Endodermal cell (in vitro differentiated cells): ENCODE measurements at regions not wholly inside any gene's neighbourhood (a gene's known extent, or its start where the extent isn't known, plus 50 kb on each side); places are given as distances from the start of the nearest gene placed in this dataset.
"Not testable (repeated sequence)": the region's sequence is repeated elsewhere in the genome, so short reads cannot be mapped to it uniquely, and the experiment has no call there.

Source experiments
- DNase-seq: peaks from one replicate; pipeline ENCODE4 v3.0.0-alpha.2; 2017
- H3K27ac ChIP-seq: 2 replicates; pipeline ENCODE4 v1.5.1; 2013; ENCODE audit warnings: mild to moderate bottlenecking, low read depth, low read length, moderate library complexity
- H3K27me3 ChIP-seq: 2 replicates; pipeline ENCODE4 v1.6.1; 2013; ENCODE audit warnings: mild to moderate bottlenecking, low read length, moderate library complexity; ENCODE audit not compliant: insufficient read depth, control insufficient read depth, poor library complexity, severe bottlenecking
- H3K36me3 ChIP-seq: 2 replicates; pipeline ENCODE4 v1.7.0; 2013; ENCODE audit warnings: mild to moderate bottlenecking, low read length, moderate library complexity; ENCODE audit not compliant: control insufficient read depth, insufficient read depth
- H3K4me1 ChIP-seq: one replicate; pipeline ENCODE4 v1.7.0; 2013; ENCODE audit warnings: low read length; ENCODE audit not compliant: control insufficient read depth, insufficient read depth
- H3K4me3 ChIP-seq: 2 replicates; pipeline ENCODE4 v1.5.1; 2013; ENCODE audit warnings: mild to moderate bottlenecking, low read length, moderate library complexity
- H3K9ac ChIP-seq: 2 replicates; pipeline ENCODE4 v1.6.1; 2013; ENCODE audit warnings: mild to moderate bottlenecking, low read length, moderate library complexity; ENCODE audit not compliant: poor library complexity, severe bottlenecking; ENCODE audit errors: extremely low read depth
- H3K9me3 ChIP-seq: 2 replicates; pipeline ENCODE4 v1.6.1; 2013; ENCODE audit warnings: mild to moderate bottlenecking, low read length, moderate library complexity; ENCODE audit not compliant: control insufficient read depth
- H3K27ac Mint-ChIP-seq: 2 replicates; pipeline ENCODE4 v1.8.0; 2020; ENCODE audit warnings: mixed read lengths
- H3K27me3 Mint-ChIP-seq: 2 replicates; pipeline ENCODE4 v1.8.0; 2021; ENCODE audit warnings: mild to moderate bottlenecking, mixed read lengths; ENCODE audit not compliant: insufficient read depth
- H3K36me3 Mint-ChIP-seq: 2 replicates; pipeline ENCODE4 v1.8.0; 2020; ENCODE audit warnings: low read depth, mixed read lengths
- H3K4me1 Mint-ChIP-seq: 2 replicates; pipeline ENCODE4 v1.8.0; 2020; ENCODE audit warnings: mixed read lengths
- H3K4me3 Mint-ChIP-seq: 2 replicates; pipeline ENCODE4 v1.8.0; 2020; ENCODE audit warnings: mild to moderate bottlenecking, moderate library complexity, mixed read lengths
- H3K9me3 Mint-ChIP-seq: 2 replicates; pipeline ENCODE4 v1.8.0; 2020; ENCODE audit warnings: mild to moderate bottlenecking, mixed read lengths
- WGBS, 2 experiments: methylation state at CpG; one replicate each; pipeline versions ENCODE4 v1.1.5 to v1.1.7; 2013; ENCODE audit warnings: missing lambda C conversion rate in 2 of 2, mixed read lengths in 1 of 2; ENCODE audit not compliant: insufficient coverage in 1 of 2, insufficient read length in 1 of 2; 5-methylcytosine and 5-hydroxymethylcytosine counted together
- TF ChIP-seq, protein P1 (sequence below): fragments of 200-600 bp; sonication (generic); conservative IDR thresholded peaks from 2 replicates; pipeline ENCODE4 v1.5.0; 2021; ENCODE audit warnings: antibody characterized with exemption, mild to moderate bottlenecking

DNA sequence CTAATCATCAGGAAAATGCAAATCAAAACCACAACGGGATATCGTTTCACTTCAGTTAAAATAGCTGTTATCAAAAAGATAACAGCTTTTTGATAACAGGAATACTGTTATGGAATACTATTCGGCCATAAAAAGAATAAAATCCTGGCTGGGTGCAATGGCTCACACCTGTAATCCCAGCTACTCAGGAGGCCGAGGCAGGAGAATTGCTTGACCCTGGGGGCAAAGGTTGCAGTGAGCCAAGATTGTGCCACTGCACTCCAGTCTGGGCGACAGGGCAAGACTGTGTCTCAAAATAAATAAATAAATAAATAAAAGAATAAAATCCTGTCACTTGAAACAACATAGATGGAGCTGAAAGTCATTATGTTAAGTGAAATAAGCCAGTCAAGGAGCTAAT, 178.1 kb upstream of the TSC22D2 start:
- Mint-ChIP-seq H3K4me1 (peaks cover 38% of the 10 kb centered on the region), H3K27me3 (peaks cover 1% of the 10 kb centered on the region), H3K27ac (no peak overlapping the region), H3K36me3 (no peaks in the 10 kb centered on the region), H3K9me3 (no peaks in the 10 kb centered on the region), H3K4me3 (no peak overlapping the region)
- no peaks in the 10 kb centered on the region for H3K9me3 ChIP-seq
- TF ChIP-seq, protein P1, sequence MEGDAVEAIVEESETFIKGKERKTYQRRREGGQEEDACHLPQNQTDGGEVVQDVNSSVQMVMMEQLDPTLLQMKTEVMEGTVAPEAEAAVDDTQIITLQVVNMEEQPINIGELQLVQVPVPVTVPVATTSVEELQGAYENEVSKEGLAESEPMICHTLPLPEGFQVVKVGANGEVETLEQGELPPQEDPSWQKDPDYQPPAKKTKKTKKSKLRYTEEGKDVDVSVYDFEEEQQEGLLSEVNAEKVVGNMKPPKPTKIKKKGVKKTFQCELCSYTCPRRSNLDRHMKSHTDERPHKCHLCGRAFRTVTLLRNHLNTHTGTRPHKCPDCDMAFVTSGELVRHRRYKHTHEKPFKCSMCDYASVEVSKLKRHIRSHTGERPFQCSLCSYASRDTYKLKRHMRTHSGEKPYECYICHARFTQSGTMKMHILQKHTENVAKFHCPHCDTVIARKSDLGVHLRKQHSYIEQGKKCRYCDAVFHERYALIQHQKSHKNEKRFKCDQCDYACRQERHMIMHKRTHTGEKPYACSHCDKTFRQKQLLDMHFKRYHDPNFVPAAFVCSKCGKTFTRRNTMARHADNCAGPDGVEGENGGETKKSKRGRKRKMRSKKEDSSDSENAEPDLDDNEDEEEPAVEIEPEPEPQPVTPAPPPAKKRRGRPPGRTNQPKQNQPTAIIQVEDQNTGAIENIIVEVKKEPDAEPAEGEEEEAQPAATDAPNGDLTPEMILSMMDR = no peak
- DNase-seq = no peak
- 93 to 98% methylated on average over 4 to 5 of the region's 5 CpGs for WGBS, 2 experiments
- H3K36me3 ChIP-seq = no peaks in the 10 kb centered on the region
- no peak overlapping the region for H3K27ac ChIP-seq
- no peak overlapping the region for H3K9ac ChIP-seq
- peaks cover 5% of the 10 kb centered on the region for H3K4me1 ChIP-seq
- no peak overlapping the region for H3K4me3 ChIP-seq
- peaks cover 1% of the 10 kb centered on the region for H3K27me3 ChIP-seq

DNA sequence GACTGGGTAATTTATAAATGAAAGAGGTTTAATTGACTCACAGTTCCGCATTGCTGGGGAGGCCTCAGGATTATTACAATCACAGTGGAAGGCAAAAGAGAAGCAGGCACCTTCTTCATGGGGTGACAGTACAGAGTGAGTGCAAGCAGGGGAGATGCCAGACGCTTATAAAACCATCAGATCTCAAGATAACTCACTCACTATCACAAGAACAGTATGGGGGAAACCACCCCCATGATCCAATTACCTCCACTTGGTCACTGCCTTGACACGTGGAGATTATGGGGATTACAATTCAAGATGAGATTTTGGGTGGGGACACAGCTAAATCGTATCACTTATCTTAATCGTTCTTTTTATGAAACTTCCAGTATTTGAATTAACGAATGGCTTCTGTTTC, 179.5 kb upstream of the TSC22D2 start:
- not testable (repeated sequence) for H3K4me3 Mint-ChIP-seq, H3K9me3 ChIP-seq, H3K36me3 ChIP-seq, H3K9me3 Mint-ChIP-seq, H3K36me3 Mint-ChIP-seq, H3K9ac ChIP-seq, H3K27ac Mint-ChIP-seq, H3K27ac ChIP-seq, DNase-seq, H3K4me3 ChIP-seq, H3K4me1 ChIP-seq
- Mint-ChIP-seq H3K27me3 (peaks cover 13% of the 10 kb centered on the region), H3K4me1 (peaks cover 39% of the 10 kb centered on the region)
- peaks cover 14% of the 10 kb centered on the region for H3K27me3 ChIP-seq
- WGBS, 2 experiments = 88 to 98% methylated on average over 4 to 6 of the region's 6 CpGs

DNA sequence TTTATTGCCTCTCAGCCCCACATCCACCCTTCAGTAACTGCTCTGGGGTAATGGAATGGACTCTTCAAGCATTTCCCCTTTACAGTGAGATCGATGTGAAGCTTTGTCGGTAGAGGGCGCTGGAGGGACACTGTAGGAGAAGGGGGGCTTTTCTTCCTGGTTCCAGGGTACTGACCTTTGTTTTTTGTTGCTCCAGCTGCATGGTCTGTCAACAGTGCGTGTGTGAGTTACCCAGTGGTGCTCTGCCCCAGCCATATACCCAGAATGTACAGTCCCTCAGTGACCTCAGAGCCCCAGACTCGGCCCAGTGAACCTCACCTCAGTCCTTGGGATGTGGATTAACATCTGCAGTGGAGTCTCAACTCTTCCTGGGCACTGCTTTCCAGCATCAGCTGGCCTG, 180.3 kb upstream of the TSC22D2 start:
- no peaks in the 10 kb centered on the region for H3K9me3 Mint-ChIP-seq
- Histone ChIP-seq H3K9me3 (no peaks in the 10 kb centered on the region), H3K27me3 (peaks cover 18% of the 10 kb centered on the region), H3K36me3 (no peaks in the 10 kb centered on the region), H3K4me3 (no peak overlapping the region), H3K9ac (no peak overlapping the region), H3K4me1 (peaks cover 13% of the 10 kb centered on the region), H3K27ac (no peak overlapping the region)
- H3K36me3 Mint-ChIP-seq = no peaks in the 10 kb centered on the region
- peak; percentile 96 for DNase-seq
- WGBS, 2 experiments = 30 to 32% methylated on average over 5 of the region's 5 CpGs
- H3K4me3 Mint-ChIP-seq = no peak overlapping the region
- H3K4me1 Mint-ChIP-seq = peaks cover 43% of the 10 kb centered on the region
- TF ChIP-seq, protein P1 = peak; percentile 92
- H3K27ac Mint-ChIP-seq = peak overlapping the region; percentile 67
- H3K27me3 Mint-ChIP-seq = peaks cover 18% of the 10 kb centered on the region

DNA sequence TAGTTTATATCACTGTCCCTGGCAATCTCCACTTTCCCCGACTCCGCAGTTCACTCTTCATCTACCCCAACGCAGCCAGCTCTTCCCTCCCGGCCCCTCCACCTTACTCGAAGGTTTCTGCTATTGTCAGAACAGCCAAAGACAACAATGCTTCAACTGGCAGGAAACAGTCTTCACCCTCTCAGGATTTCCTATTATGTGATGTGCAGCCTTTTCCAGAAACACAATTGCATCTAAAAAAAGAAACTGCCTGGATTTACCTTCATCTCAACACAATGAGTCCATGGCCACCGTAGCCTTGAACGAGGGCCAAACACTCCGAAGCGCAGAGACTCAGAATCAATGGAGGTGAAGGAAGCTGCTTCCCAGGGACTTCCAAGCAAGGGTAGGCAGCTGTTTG, 182.1 kb upstream of the TSC22D2 start:
- H3K9ac ChIP-seq = no peak overlapping the region
- no peaks in the 10 kb centered on the region for H3K36me3 ChIP-seq
- no peak for DNase-seq
- no peak overlapping the region for H3K4me3 ChIP-seq
- Mint-ChIP-seq H3K36me3 (no peaks in the 10 kb centered on the region), H3K9me3 (no peaks in the 10 kb centered on the region), H3K27ac (no peak overlapping the region), H3K27me3 (peaks cover 33% of the 10 kb centered on the region), H3K4me3 (no peak overlapping the region), H3K4me1 (peaks cover 58% of the 10 kb centered on the region)
- H3K9me3 ChIP-seq = no peaks in the 10 kb centered on the region
- no peak overlapping the region for H3K27ac ChIP-seq
- WGBS, 2 experiments = 90 to 91% methylated on average over 9 of the region's 9 CpGs
- peaks cover 17% of the 10 kb centered on the region for H3K4me1 ChIP-seq
- TF ChIP-seq, protein P1 = no peak
- peaks cover 26% of the 10 kb centered on the region for H3K27me3 ChIP-seq
